Fibroblast of pulmonary artery (primary cell): ENCODE measurements at regions not wholly inside any gene's neighbourhood (a gene's known extent, or its start where the extent isn't known, plus 50 kb on each side); places are given as distances from the start of the nearest gene placed in this dataset.
"Not testable (repeated sequence)": the region's sequence is repeated elsewhere in the genome, so short reads cannot be mapped to it uniquely, and the experiment has no call there.

ENCODE experiments used
- DNase-seq: peaks from one replicate; pipeline ENCODE4 v3.0.0-alpha.2; 2010; ENCODE audit warnings: low read depth
- H3K4me3 ChIP-seq: replicated peaks from 2 replicates; pipeline ENCODE4 v1.5.1; 2011; ENCODE audit warnings: low read depth, mild to moderate bottlenecking, control low read depth, low read length, moderate library complexity
- TF ChIP-seq, protein P1 (sequence below): IDR thresholded peaks from 2 replicates; pipeline ENCODE4 v1.5.1; 2011; ENCODE audit warnings: mild to moderate bottlenecking, control low read depth, low read length, inconsistent platforms; ENCODE audit errors: missing control alignments

GRCh38 chr1:61028136-61028535 is 54.2 kb upstream of the NFIA start:
- TF ChIP-seq, protein P1, sequence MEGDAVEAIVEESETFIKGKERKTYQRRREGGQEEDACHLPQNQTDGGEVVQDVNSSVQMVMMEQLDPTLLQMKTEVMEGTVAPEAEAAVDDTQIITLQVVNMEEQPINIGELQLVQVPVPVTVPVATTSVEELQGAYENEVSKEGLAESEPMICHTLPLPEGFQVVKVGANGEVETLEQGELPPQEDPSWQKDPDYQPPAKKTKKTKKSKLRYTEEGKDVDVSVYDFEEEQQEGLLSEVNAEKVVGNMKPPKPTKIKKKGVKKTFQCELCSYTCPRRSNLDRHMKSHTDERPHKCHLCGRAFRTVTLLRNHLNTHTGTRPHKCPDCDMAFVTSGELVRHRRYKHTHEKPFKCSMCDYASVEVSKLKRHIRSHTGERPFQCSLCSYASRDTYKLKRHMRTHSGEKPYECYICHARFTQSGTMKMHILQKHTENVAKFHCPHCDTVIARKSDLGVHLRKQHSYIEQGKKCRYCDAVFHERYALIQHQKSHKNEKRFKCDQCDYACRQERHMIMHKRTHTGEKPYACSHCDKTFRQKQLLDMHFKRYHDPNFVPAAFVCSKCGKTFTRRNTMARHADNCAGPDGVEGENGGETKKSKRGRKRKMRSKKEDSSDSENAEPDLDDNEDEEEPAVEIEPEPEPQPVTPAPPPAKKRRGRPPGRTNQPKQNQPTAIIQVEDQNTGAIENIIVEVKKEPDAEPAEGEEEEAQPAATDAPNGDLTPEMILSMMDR = no peak
- DNase-seq = no peak
- no peak overlapping the region for H3K4me3 ChIP-seq

DNA sequence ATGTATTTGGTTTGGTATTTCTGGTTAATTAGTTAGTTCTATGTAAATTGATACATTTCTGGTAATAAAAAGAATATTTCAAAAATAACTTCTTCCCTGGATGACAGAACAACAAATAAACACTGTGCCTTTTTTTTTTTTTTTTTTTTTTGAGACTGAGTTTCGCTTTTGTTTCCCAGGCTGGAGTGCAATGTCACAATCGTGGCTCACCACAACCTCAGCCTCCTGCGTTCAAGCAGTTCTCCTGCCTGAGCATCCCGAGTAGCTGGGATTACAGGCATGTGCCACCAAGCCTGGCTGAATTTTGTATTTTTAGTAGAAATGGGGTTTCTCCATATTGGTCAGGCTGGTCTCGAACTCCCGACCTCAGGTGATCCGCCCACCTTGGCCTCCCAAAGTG is 64.3 kb upstream of the NFIA start:
- DNase-seq, H3K4me3 ChIP-seq: not testable (repeated sequence)

- DNase-seq = no peak
- no peak overlapping the region for H3K4me3 ChIP-seq
- TF ChIP-seq, protein P1 = no peak
Observed at GRCh38 chr1:61017651-61018050, 64.7 kb upstream of the NFIA start.

GRCh38 chr1:61013946-61014667 is 68.3 kb upstream of the NFIA start:
- TF ChIP-seq, protein P1 = no peak
- no peak for DNase-seq
- H3K4me3 ChIP-seq = no peak overlapping the region

- no peak overlapping the region for H3K4me3 ChIP-seq
- no peak for DNase-seq
- TF ChIP-seq, protein P1 = no peak
Observed at GRCh38 chr1:61013189-61013945, 69.0 kb upstream of the NFIA start.

GRCh38 chr1:61012341-61012761 is 70.0 kb upstream of the NFIA start:
- TF ChIP-seq, protein P1 = no peak
- DNase-seq = no peak
- no peak overlapping the region for H3K4me3 ChIP-seq

- no peak overlapping the region for H3K4me3 ChIP-seq
- DNase-seq = no peak
- TF ChIP-seq, protein P1 = no peak
Observed at GRCh38 chr1:61011561-61012263, 70.6 kb upstream of the NFIA start.
